22Rv1 (cell line): ENCODE measurements at regions not wholly inside any gene's neighbourhood (a gene's known extent, or its start where the extent isn't known, plus 50 kb on each side); places are given as distances from the start of the nearest gene placed in this dataset.
"Not testable (repeated sequence)": the region's sequence is repeated elsewhere in the genome, so short reads cannot be mapped to it uniquely, and the experiment has no call there.

ENCODE experiments used
- CTCF ChIP-seq: fragments of 450-650 bp; IDR thresholded peaks from 2 replicates; pipeline ENCODE4 v1.5.1; 2017; ENCODE audit warnings: mild to moderate bottlenecking
- ZFX ChIP-seq: fragments of 450-650 bp; IDR thresholded peaks from 2 replicates; pipeline ENCODE4 v1.6.1; 2017; ENCODE audit warnings: antibody characterized with exemption, borderline replicate concordance

- TF ChIP-seq CTCF, ZFX: not testable (repeated sequence)
These were observed 55.7 kb upstream of the OGFRL1 start for GRCh38 chr6:71232890-71233289.
